HepG2 (cell line): ENCODE measurements at regions not wholly inside any gene's neighbourhood (a gene's known extent, or its start where the extent isn't known, plus 50 kb on each side); places are given as distances from the start of the nearest gene placed in this dataset.

Experiments
- XBP1 ChIP-seq: sonication (generic); formaldehyde crosslinking; IDR thresholded peaks from 2 replicates; pipeline ENCODE4 v1.5.0; 2020; ENCODE audit warnings: missing genetic modification reagents
- TF ChIP-seq, protein P1 (sequence below): sonication (generic); formaldehyde crosslinking; IDR thresholded peaks from 2 replicates; pipeline ENCODE4 v1.5.0; 2020; ENCODE audit warnings: mild to moderate bottlenecking, missing genetic modification reagents

- TF ChIP-seq, protein P1, sequence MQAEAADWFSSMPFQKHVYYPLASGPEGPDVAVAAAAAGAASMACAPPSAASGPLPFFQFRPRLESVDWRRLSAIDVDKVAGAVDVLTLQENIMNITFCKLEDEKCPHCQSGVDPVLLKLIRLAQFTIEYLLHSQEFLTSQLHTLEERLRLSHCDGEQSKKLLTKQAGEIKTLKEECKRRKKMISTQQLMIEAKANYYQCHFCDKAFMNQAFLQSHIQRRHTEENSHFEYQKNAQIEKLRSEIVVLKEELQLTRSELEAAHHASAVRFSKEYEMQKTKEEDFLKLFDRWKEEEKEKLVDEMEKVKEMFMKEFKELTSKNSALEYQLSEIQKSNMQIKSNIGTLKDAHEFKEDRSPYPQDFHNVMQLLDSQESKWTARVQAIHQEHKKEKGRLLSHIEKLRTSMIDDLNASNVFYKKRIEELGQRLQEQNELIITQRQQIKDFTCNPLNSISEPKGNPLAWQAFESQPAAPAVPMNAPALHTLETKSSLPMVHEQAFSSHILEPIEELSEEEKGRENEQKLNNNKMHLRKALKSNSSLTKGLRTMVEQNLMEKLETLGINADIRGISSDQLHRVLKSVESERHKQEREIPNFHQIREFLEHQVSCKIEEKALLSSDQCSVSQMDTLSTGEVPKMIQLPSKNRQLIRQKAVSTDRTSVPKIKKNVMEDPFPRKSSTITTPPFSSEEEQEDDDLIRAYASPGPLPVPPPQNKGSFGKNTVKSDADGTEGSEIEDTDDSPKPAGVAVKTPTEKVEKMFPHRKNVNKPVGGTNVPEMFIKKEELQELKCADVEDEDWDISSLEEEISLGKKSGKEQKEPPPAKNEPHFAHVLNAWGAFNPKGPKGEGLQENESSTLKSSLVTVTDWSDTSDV (CRISPR knock-in tag) = no peak
- TF ChIP-seq XBP1 = no peak
Measured at GRCh38 chr9:82090046-82090445, 101.5 kb downstream of the SPATA31D1 start.
